ENCODE measurements at regions not wholly inside any gene's neighbourhood (a gene's known extent, or its start where the extent isn't known, plus 50 kb on each side); places are given as distances from the start of the nearest gene placed in this dataset.

- in situ Hi-C loops (cut with HindIII; ENCODE audit: low pct_ligation_motif_present, low sequenced_read_pairs) = no loop called here
- no peaks in the 10 kb centered on the region for H3K36me3 ChIP-seq (replicated peaks)
- peak overlapping the region; percentile 17 for H3K4me3 ChIP-seq (ENCODE audit: low read depth, low read length)
Measured at GRCh38 chr16:85393674-85394451, 219.3 kb upstream of the GSE1 start.

GRCh38 chr16:85394456-85395206, 218.5 kb upstream of the GSE1 start:
- H3K27ac ChIP-seq = peak overlapping the region; percentile 65
- in situ Hi-C loops (cut with HindIII; ENCODE audit: low pct_ligation_motif_present, low sequenced_read_pairs) = no loop called here
- DNase-seq = no peak

More at GRCh38 chr16:85393674-85394451, 219.3 kb upstream of the GSE1 start:
- TF ChIP-seq CTCF (IDR thresholded peaks at IDR 0.05; ENCODE audit: low read depth, low read length, missing control alignments) = peak; percentile 87
- Histone ChIP-seq H3K27ac (peak overlapping the region; percentile 54), H3K27me3 (replicated peaks) (no peaks in the 10 kb centered on the region)
- DNase-seq = peak; percentile 47

GRCh38 chr16:85395207-85395912, 217.8 kb upstream of the GSE1 start:
- H3K36me3 ChIP-seq (replicated peaks) = no peaks in the 10 kb centered on the region
- H3K27me3 ChIP-seq (replicated peaks) = no peaks in the 10 kb centered on the region
- in situ Hi-C loops (cut with HindIII; ENCODE audit: low pct_ligation_motif_present, low sequenced_read_pairs) = no loop called here
- H3K4me3 ChIP-seq (ENCODE audit: low read depth, low read length) = no peak overlapping the region
- TF ChIP-seq CTCF (IDR thresholded peaks at IDR 0.05; ENCODE audit: low read depth, low read length, missing control alignments) = no peak
- H3K27ac ChIP-seq = peak overlapping the region; percentile 89
- peak; percentile 95 for DNase-seq

More at GRCh38 chr16:85394456-85395206, 218.5 kb upstream of the GSE1 start:
- no peak for TF ChIP-seq CTCF (IDR thresholded peaks at IDR 0.05; ENCODE audit: low read depth, low read length, missing control alignments)
- H3K27me3 ChIP-seq (replicated peaks) = no peaks in the 10 kb centered on the region
- no peaks in the 10 kb centered on the region for H3K36me3 ChIP-seq (replicated peaks)
- H3K4me3 ChIP-seq (ENCODE audit: low read depth, low read length) = no peak overlapping the region

GRCh38 chr16:85395913-85396878, 216.9 kb upstream of the GSE1 start:
- peak overlapping the region; percentile 89 for H3K27ac ChIP-seq
- H3K27me3 ChIP-seq (replicated peaks) = no peaks in the 10 kb centered on the region
- H3K4me3 ChIP-seq (ENCODE audit: low read depth, low read length) = peak overlapping the region; percentile 17
- DNase-seq = peak; percentile 48
- no peak for TF ChIP-seq CTCF (IDR thresholded peaks at IDR 0.05; ENCODE audit: low read depth, low read length, missing control alignments)
- in situ Hi-C loops (cut with HindIII; ENCODE audit: low pct_ligation_motif_present, low sequenced_read_pairs) = no loop called here
- H3K36me3 ChIP-seq (replicated peaks) = no peaks in the 10 kb centered on the region
